Right ventricle myocardium superior (tissue), 1 donor: ENCODE measurements at regions not wholly inside any gene's neighbourhood (a gene's known extent, or its start where the extent isn't known, plus 50 kb on each side); places are given as distances from the start of the nearest gene placed in this dataset.
A peak's percentile ranks its signal among the peaks of the same experiment; 100 is the strongest.

ENCODE experiments used
- ATAC-seq: fragments of 200-7000 bp; cut with Tn5 transposase; one replicate; pipeline ENCODE4 v1.9.1; 2020; ENCODE audit warnings: mild to moderate bottlenecking; ENCODE audit not compliant: poor library complexity
- DNase-seq: peaks from one replicate; pipeline ENCODE4 v3.0.0-alpha.2; 2020
- intact Hi-C: fragments of 100-400 bp; cut with DNase I; formaldehyde crosslinking; loops from one replicate; pipeline ENCODE4 v1.11.2; 2022
- donor health status: DM: no; HTN: yes; CAD: no; lungs with severe emphysema.

DNA sequence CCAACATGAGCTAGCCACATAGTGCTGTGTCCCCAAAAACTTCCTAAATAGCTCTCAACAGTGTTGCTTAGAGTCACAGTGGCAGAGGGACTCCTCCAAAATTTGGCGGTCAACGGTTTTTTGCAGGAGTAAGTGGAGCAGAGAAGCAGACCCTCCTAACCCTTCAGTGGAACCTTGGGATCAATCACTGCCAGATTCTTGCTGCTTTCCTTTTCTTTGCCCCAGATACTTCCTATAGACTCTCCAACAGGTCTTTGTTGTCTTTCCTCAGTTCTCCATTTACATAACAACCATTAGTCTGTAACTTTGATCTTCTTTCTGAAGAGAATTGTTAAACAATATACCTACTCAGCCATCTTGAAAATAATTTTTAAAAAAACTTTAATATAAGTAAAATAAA, 556.1 kb downstream of the BRINP3 start:
- no peak for ATAC-seq
- intact Hi-C loops = no loop called here
- no peak for DNase-seq

DNA sequence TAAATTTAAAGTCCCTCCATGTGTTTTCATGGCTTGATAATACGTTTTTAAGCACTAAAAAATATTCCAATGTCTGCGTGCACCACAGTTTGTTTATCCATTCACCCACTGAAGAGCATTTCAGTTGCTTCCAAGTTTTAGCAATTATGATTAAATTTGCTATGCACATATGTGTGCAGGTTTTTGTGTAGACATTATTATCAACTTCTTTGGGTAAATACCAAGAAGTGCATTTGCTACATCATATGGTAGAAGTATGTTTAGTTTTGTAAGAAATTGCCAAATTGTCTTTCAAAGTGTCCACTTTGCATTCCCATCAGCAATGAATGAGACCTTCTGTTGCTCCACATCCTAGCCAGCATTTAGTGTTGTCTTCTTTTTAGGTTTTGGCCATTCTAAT, 550.0 kb downstream of the BRINP3 start:
- DNase-seq (no peak), ATAC-seq (no peak)
- intact Hi-C loops = no loop called here

DNA sequence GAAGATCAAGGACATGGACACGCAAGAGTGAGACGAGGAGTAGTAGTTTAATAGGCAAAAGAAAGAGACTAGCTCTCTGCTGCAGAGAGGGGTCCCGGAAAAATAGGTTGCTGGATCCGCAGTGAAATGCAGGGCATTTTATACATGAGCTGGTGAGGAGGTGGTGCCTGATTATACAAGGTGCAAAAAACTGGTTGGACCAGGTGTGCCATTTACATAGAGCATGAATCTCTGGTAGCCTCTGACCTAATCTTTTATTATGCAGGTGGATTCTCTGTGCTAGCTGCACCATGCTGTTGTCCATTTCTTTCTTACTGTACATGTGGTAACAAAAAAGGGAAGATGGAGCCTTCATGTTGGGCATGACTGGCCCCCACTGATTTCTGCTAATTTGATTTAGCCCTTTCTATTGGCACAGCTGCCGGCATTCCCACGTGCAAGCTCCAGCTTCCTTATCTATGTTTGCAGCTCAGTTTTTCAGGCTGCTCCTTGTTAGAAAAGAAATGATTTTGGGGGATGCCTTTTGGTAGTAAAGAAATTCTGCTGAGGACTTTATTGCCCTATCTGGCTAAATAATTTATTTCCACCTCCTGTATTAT, 548.1 kb downstream of the BRINP3 start:
- intact Hi-C loops = no loop called here
- DNase-seq (no peak), ATAC-seq (no peak)

DNA sequence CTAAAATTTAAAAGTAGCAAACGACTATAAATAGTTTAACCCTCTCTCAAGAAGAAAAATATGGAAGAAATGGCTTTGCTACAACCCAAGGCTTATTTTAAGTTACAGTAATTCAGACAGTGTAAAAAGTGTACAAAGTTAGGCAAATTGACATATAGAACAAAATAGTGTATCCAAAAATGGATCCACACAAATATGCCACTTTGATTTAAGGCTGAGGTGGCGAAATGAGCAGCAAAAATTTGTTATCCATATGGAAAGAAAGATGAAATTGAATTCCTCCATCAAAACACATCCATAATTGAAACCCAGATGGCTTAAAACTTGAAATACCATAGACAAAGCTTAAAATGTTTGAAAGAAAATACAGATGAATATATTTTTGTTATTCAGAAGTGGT, 540.8 kb downstream of the BRINP3 start:
- DNase-seq = no peak
- intact Hi-C loops = no loop called here
- ATAC-seq = no peak

DNA sequence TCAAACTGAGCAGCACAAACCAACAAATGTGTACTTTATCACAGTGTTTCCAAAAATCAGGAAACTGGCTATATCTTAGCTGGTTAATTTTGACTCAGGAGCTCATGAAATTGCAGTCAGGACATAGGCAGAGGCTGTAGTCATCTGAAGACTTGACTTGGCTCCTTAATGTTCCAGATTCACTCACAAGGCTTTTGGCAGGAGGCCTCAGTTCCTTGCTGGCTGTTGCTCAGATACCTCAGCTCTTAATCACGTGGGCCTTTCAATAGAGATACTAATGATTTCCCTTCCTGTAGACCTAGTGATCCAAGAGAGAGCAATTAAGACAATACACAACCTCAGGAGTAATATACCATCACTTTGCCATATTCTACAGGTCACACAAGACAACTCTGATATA, 537.7 kb downstream of the BRINP3 start:
- ATAC-seq = no peak
- no peak for DNase-seq
- intact Hi-C loops = no loop called here

DNA sequence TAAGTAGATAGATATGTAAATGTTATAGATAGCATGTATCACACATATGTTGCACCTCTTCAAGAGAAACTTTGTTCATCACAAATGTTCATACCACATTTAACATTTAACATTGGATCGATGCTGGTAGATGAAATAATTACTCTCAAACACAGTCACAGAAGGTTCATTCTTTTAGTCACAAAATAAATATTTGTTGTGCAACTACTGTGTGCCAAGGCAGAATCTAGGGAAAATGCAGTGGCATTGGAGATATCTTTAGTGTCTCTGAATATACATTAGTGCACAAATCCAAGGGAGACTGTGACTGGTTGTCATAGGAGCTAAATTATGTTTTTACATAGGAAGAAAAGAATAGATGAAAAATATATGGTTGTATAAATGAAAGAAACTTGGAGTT, 535.7 kb downstream of the BRINP3 start:
- intact Hi-C loops = no loop called here
- no peak for ATAC-seq
- no peak for DNase-seq

DNA sequence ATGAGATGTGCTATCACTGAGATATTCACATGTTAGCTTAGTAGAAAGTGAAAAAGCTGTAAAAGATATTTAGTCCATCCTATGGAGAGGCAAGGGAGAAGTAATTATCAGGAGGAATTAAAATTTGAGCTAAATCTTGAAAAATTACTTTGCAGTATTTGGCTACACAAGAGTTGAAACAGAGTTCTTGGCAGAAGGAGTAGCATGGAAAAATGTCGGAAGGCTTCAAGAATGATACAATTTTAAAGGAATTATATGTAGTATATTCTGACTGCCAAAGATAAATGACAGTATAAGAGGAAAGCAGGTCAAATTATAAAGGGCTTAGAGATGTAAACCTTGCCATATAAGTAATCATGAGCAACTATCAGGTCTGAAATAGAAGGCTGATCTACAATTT, 518.9 kb downstream of the BRINP3 start:
- no peak for DNase-seq
- intact Hi-C loops = no loop called here
- ATAC-seq = no peak

DNA sequence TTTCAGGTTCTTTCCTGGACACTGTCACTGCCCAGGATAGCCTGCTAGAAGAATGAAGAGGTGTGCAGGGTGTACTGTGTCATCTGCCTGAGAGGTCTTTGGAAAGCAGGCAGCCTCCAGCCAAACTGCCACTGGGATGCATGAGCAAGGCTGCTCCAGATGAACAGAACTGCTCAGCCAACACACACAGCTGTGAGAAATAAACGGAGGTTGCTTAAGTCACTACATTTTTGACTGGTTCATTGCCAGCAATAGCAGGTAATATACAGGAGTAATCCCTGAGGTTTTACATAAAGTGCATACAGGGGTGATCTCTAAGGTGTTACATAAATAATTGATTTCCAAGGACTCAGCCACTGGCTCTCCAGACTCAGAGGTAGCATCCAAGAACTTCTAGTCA, 516.9 kb downstream of the BRINP3 start:
- intact Hi-C loops = no loop called here
- no peak for ATAC-seq
- DNase-seq = no peak

DNA sequence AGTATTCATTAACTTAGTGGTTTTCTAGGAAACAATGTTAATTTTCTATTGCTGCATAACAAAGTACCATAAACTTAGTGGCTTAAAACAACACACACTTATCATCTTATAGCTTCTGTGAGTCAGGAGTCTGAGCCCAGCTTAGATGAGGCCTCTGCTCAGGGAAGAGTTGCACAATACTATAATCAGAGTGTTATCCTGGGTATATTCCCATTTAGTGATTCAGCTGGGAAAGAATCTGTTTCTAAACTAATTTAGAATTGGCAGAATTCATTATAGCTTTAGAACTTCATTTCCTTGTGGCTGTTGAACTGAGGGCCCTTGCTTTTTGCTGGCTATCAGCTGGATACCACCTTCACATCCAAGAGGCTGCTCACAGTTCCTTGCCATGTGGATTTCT, 515.5 kb downstream of the BRINP3 start:
- intact Hi-C loops = no loop called here
- DNase-seq (no peak), ATAC-seq (peak; percentile 55)

DNA sequence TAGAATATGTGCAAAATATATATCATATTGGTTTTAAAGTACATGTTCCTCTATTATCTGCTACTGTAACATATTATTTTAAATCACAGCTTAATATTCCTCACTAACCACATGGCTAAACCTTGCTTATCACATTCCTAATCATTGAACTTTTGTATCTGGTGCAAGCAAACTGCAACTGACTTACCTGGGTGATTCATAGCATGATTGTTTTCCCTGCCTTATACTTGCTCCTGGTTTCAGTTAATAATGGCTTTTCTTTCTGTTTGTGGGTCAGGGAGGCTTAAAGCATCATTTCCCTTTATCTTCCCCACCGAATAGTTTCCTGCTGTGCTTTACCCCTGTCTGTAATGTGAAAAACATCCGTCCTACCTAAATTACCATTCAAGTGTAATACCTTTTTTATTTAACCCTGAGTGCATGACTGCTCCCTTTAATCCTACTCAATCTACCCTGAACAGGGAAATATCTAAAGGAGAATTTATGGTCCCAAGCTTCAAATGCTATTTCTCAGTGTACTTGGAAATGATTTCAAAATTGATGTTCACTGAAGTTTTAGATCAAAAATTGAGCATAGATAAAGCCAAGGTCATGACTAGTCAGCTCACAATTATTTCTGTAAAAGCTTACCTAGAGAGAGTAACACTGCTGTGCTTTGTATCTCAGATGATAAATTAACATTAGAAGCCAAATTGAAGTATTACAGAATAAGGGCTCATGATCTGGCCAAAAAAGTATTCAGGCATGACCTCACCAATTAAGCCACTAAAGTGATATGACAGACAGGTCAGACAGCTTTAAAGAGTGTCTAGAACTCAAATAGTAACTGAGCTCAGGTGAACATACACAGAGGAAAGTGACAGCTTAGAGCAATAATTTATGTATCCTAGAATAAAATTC, 507.1 kb downstream of the BRINP3 start:
- intact Hi-C loops = no loop called here
- no peak for ATAC-seq
- no peak for DNase-seq

DNA sequence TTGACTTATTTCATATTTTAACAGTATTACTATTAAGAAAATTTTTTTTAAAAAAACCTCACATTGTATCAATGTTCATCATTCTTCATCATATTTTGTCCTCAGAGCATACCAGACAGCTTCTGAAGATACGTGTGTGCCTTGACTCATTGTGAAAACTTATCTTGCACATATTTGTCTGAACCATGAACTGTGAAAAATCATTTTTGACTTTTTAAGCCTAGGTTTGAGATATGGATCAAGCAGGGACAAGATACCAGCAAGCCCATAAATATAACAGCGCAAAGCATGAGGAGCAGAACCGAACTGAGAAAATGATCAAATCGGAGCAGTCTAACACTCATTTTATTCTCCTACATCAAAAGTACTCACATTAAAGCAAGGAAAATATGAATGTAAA, 506.0 kb downstream of the BRINP3 start:
- ATAC-seq = no peak
- intact Hi-C loops = no loop called here

DNA sequence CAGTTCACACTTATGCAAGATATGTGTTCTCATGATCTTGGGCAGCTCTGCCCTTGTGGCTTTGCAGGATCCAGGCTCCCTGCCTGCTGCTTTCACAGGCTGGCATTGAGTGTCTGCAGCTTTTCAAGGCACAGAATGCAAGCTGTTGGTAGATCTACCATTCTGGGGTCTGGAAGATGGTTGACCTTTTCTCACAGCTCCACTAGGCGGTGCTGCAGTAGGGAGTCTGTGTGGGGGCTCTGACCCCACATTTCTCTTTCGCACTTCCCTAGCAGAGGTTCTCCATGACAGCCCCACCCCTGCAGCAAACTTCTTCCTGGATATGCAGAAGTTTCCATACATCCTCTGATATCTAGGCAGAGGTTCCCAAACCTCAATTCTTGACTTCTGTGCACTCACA, 500.5 kb downstream of the BRINP3 start:
- intact Hi-C loops = no loop called here
- no peak for DNase-seq
- no peak for ATAC-seq

More for the DNA sequence above, 506.0 kb downstream of the BRINP3 start:
- no peak for DNase-seq

DNA sequence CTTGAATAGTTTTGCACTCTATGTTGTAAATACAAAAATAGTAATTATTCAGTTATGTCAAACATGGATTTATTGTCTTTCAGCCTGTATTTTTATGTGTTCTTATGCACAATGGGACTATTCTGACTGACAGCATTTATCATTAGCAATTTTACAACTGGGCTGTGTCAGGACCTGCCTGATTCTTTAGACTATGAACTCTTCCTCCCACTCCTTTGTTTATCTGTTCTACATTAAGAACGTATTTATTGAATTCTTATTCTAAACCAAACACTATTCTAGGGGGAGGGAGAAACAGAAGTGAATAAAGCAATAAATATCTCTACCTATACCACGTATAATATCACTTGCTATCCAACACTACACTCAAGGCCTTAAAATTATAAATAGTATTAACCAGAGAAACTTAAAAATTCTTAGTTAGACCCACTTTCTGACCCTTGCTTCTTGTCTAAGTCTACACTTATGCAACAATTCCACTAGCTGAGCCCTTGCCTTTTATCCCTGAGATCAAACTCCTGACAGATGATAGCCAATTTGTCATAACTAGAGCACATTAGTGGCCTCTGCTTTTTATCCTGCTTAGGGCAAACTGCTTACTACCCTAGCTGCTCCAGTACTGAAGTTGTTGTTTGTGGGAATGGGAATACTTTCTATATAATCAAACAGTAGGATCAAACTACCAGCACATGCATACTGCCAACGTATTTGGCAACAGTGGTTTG, 494.3 kb downstream of the BRINP3 start:
- no peak for DNase-seq
- no peak for ATAC-seq
- intact Hi-C loops = no loop called here

DNA sequence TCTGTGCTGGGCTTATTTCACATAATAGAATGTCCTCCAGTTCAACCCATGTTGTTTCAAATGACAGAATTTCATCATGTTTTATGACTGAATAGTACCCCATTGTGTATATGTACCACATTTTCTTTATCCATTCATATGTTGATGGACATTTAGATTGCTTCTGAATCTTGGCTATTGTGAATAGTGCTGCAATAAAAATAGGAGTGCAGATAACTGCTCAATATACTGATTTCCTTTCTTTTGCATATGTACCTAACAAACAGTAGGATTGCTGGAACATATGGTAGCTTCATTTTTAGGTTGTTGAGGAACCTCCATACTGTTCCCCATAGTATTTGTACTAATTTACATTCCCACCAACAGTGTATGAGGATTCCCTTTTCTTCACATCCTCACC, 491.1 kb downstream of the BRINP3 start:
- ATAC-seq (no peak), DNase-seq (no peak)
- intact Hi-C loops = no loop called here

DNA sequence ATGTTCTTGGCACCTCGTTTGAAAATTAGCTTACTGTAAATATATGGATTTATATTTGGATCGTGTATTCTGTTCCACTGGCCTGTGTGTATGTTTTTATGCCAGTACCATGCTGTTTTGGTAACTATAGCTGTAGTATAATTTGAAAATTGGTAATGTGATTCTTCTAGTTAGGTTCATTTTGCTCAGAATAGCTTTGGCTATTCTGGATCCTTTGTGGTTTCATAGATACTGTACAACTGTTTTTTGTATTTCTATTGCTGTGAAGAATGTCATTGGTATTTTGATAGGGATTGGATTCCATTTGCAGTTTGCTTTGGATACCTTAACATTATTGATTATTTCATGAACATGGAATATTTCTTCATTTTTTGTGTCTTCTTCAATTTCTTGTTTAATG, 490.2 kb downstream of the BRINP3 start:
- DNase-seq (no peak), ATAC-seq (no peak)
- intact Hi-C loops = no loop called here

DNA sequence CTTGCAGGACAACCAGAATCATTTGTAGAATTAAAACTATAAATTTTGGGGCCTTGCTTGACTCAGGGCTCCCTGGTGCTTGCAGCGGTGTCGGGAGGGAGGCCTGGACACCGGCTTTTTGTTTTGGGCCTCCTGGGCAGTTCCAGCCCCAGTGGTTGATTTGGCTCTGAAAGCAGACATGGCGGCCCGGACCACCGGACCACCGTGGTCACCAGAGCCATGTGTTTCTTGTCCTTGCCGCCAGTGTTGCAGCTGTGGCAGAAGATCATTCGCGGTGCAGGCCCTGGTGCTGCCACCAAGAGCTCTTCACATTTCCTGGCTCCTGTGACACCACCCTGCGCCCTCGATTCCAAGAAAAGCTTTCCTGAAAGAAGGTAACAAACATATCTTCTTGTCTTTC, 484.8 kb downstream of the BRINP3 start:
- ATAC-seq = no peak
- intact Hi-C loops = no loop called here
- no peak for DNase-seq

DNA sequence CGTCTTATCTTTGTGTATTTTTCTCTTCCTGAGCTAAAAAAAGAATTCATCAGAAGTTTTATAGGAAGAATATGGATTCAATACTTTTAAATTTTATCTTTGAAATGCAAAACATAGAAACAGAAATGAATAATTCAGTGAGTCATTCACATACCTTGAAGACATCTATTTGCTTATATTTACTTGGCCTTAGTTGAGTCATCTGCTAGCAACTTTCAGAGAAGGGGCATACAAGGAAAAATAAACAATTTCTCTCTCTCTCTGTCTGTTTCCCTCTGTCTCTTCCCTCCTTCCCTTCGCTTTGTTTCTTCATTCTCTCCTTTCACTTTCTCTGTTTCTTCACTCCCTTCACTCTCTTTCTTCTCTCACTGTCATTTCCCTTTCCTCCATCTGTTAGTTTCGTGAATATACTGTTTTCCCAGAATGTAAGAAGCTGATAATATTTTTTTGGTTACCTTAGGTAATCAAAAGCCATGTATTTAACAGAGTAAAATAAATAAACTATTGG, 477.2 kb downstream of the BRINP3 start:
- ATAC-seq = no peak
- intact Hi-C loops = no loop called here
- no peak for DNase-seq

DNA sequence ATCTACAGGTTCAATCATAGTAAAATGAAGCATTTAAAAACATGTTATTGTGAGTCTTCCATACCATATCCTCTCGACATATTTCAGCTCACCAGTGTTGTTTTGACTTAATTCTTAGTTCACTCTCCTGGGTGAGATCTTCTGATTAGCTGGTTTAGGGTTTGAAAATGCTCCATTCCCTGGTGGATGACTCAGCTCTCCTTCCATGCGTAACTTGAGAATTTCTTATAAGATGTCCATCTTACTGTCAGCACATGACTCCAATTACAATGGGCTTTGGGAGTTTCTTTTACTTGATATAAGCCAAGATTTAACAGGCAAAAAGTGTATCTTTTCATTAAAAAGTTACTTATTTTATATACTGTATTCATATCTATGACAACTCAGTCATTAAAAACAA, 476.5 kb downstream of the BRINP3 start:
- intact Hi-C loops = no loop called here
- ATAC-seq = no peak
- no peak for DNase-seq

DNA sequence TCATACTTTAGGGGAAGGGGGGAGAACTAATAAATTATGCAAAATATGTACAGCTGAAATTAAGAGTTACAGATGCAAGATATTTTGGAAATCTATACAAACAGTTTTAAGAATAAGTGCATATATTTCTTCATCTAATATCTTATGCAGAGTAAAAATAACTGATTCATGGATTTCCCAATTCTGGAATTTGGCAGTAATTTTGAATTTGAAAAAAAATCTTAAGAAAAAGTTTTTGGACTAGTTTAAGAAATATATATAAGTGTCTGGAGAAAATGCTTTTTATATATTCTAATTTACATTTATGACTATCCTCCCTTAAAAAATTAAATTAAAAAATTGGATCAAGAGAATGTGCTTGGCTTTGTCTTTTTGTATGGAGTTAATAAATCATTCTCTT, 474.3 kb downstream of the BRINP3 start:
- intact Hi-C loops = no loop called here
- DNase-seq (no peak), ATAC-seq (no peak)

DNA sequence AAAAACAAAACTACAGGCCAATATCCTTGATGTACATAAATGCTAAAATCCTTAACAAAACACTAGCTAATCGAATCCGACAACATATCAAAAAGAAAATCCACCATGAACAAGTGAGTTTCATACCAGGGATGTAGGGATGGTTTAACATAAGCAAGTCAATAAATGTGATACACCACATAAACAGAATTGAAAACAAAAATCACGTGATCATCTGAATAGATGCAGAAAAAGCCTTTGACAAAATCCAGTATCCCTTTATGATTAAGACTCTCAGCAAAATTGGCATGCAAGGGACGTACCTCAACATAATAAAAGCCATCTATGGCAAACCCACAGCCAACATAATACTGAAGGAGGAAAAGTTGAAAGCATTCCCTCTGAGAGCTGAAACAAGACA, 466.1 kb downstream of the BRINP3 start:
- DNase-seq (no peak), ATAC-seq (no peak)
- intact Hi-C loops = no loop called here
